ENCODE measurements at regions not wholly inside any gene's neighbourhood (a gene's known extent, or its start where the extent isn't known, plus 50 kb on each side); places are given as distances from the start of the nearest gene placed in this dataset.

- Histone ChIP-seq H3K4me3 (ENCODE audit: low read depth, low read length, poor library complexity, severe bottlenecking) (no peak overlapping the region), H4K20me1 (ENCODE audit: insufficient read depth, low read length) (no peaks in the 10 kb centered on the region), H3K27me3 (ENCODE audit: insufficient read depth, low read length) (no peaks in the 10 kb centered on the region), H3K36me3 (ENCODE audit: insufficient read depth, low read length) (no peaks in the 10 kb centered on the region), H3K27ac (ENCODE audit: low read depth, low read length, poor library complexity, severe bottlenecking) (no peak overlapping the region), H3K4me1 (ENCODE audit: insufficient read depth, low read length, severe bottlenecking) (no peaks in the 10 kb centered on the region), H3K9me3 (ENCODE audit: low read length) (no peaks in the 10 kb centered on the region), H3K4me2 (ENCODE audit: low read length) (no peak overlapping the region), H3K9ac (ENCODE audit: low read length) (no peak overlapping the region), H2AFZ (ENCODE audit: low read length) (no peak overlapping the region), H3K9me2 (ENCODE audit: low read depth, low read length) (no peaks in the 10 kb centered on the region), H3F3A (ENCODE audit: insufficient read depth, low read length) (no peaks in the 10 kb centered on the region), H3K79me2 (ENCODE audit: insufficient read depth, low read length) (no peaks in the 10 kb centered on the region)
- no peak for TF ChIP-seq EZH2 (IDR thresholded peaks at IDR 0.05; ENCODE audit: borderline replicate concordance, low read length)
- TF ChIP-seq, protein P1, sequence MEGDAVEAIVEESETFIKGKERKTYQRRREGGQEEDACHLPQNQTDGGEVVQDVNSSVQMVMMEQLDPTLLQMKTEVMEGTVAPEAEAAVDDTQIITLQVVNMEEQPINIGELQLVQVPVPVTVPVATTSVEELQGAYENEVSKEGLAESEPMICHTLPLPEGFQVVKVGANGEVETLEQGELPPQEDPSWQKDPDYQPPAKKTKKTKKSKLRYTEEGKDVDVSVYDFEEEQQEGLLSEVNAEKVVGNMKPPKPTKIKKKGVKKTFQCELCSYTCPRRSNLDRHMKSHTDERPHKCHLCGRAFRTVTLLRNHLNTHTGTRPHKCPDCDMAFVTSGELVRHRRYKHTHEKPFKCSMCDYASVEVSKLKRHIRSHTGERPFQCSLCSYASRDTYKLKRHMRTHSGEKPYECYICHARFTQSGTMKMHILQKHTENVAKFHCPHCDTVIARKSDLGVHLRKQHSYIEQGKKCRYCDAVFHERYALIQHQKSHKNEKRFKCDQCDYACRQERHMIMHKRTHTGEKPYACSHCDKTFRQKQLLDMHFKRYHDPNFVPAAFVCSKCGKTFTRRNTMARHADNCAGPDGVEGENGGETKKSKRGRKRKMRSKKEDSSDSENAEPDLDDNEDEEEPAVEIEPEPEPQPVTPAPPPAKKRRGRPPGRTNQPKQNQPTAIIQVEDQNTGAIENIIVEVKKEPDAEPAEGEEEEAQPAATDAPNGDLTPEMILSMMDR (IDR thresholded peaks at IDR 0.05; ENCODE audit: low read length): no peak
These were observed 116.6 kb upstream of the PRR20G start for GRCh38 chr3:127404221-127405009.

DNA sequence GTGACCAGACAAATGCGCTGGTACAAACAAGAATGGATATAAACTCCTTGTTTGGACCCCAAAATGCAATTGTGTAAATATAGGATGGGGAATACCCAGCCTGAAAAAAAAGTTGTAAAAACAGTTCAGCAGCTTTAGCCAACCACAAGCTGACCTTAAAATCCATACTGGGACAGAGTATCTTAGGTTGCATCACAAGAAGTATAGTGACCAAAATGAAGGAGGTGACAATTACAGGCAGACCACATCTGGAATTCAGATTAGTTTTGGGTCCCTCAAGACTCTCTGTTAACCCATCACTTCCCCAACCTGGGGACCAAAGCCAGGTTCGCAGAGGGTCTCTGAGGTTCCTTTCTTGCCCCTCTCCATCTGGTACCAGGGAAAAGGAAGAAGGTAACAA, 115.9 kb upstream of the PRR20G start:
- no peaks in the 10 kb centered on the region for H4K20me1 ChIP-seq (ENCODE audit: insufficient read depth, low read length)
- no peaks in the 10 kb centered on the region for H3K9me3 ChIP-seq (ENCODE audit: low read length)
- no peak overlapping the region for H3K4me2 ChIP-seq (ENCODE audit: low read length)
- H2AFZ ChIP-seq (ENCODE audit: low read length): no peak overlapping the region
- H3K27me3 ChIP-seq (ENCODE audit: insufficient read depth, low read length): no peaks in the 10 kb centered on the region
- no peak overlapping the region for H3K9ac ChIP-seq (ENCODE audit: low read length)
- no peaks in the 10 kb centered on the region for H3K36me3 ChIP-seq (ENCODE audit: insufficient read depth, low read length)
- H3K4me1 ChIP-seq (ENCODE audit: insufficient read depth, low read length, severe bottlenecking): no peaks in the 10 kb centered on the region
- no peaks in the 10 kb centered on the region for H3K9me2 ChIP-seq (ENCODE audit: low read depth, low read length)
- H3K79me2 ChIP-seq (ENCODE audit: insufficient read depth, low read length): no peaks in the 10 kb centered on the region
- no peaks in the 10 kb centered on the region for H3F3A ChIP-seq (ENCODE audit: insufficient read depth, low read length)
- H3K4me3 ChIP-seq (ENCODE audit: low read depth, low read length, poor library complexity, severe bottlenecking): no peak overlapping the region
- no peak for TF ChIP-seq EZH2 (IDR thresholded peaks at IDR 0.05; ENCODE audit: borderline replicate concordance, low read length)
- TF ChIP-seq, protein P1 (IDR thresholded peaks at IDR 0.05; ENCODE audit: low read length): no peak
- no peak overlapping the region for H3K27ac ChIP-seq (ENCODE audit: low read depth, low read length, poor library complexity, severe bottlenecking)

GRCh38 chr3:127399154-127399553, 111.3 kb upstream of the PRR20G start:
- no peaks in the 10 kb centered on the region for H3K36me3 ChIP-seq (ENCODE audit: insufficient read depth, low read length)
- H3K4me1 ChIP-seq (ENCODE audit: insufficient read depth, low read length, severe bottlenecking): no peaks in the 10 kb centered on the region
- H3K27me3 ChIP-seq (ENCODE audit: insufficient read depth, low read length): no peaks in the 10 kb centered on the region
- H3K4me2 ChIP-seq (ENCODE audit: low read length): no peak overlapping the region
- H3K4me3 ChIP-seq (ENCODE audit: low read depth, low read length, poor library complexity, severe bottlenecking): no peak overlapping the region
- H3K9ac ChIP-seq (ENCODE audit: low read length): no peak overlapping the region
- no peaks in the 10 kb centered on the region for H4K20me1 ChIP-seq (ENCODE audit: insufficient read depth, low read length)
- no peak for TF ChIP-seq EZH2 (IDR thresholded peaks at IDR 0.05; ENCODE audit: borderline replicate concordance, low read length)
- TF ChIP-seq, protein P1 (IDR thresholded peaks at IDR 0.05; ENCODE audit: low read length): no peak
- no peak overlapping the region for H2AFZ ChIP-seq (ENCODE audit: low read length)
- H3K9me3 ChIP-seq (ENCODE audit: low read length): no peaks in the 10 kb centered on the region
- H3K79me2 ChIP-seq (ENCODE audit: insufficient read depth, low read length): no peaks in the 10 kb centered on the region
- no peaks in the 10 kb centered on the region for H3F3A ChIP-seq (ENCODE audit: insufficient read depth, low read length)
- no peak overlapping the region for H3K27ac ChIP-seq (ENCODE audit: low read depth, low read length, poor library complexity, severe bottlenecking)
- no peaks in the 10 kb centered on the region for H3K9me2 ChIP-seq (ENCODE audit: low read depth, low read length)

Measured in OCI-LY1 (cell line).